ENCODE measurements at regions not wholly inside any gene's neighbourhood (a gene's known extent, or its start where the extent isn't known, plus 50 kb on each side); places are given as distances from the start of the nearest gene placed in this dataset.

DNA sequence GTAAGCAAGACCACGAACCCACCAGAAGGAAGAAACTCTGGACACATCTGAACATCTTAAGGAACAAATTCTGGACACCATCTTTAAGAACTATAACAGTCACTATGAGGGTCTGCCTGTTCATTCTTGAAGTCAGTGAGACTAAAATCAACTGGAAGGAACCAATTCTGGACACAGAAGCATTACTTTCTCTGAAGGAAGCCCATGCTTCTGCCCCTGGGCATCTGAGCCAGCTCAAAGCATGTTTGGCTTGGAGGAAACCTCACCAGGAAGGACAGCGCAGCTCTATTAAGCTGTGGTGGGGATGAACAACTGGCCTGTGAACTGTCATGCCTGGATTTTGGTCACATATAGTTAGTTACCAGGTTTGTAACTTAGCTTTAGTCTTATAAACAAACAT is 132.4 kb upstream of the GDF10 start:
- Histone ChIP-seq H3K9me3 (replicated peaks) (peaks cover 15% of the 10 kb centered on the region), H3K27ac (replicated peaks) (no peak overlapping the region), H3K4me1 (peaks cover 18% of the 10 kb centered on the region), H3K27me3 (ENCODE audit: low read depth) (peaks cover 46% of the 10 kb centered on the region), H3K4me3 (no peak overlapping the region), H3K36me3 (no peaks in the 10 kb centered on the region)
- intact Hi-C loops (cut with micrococcal nuclease): no loop called here
- TF ChIP-seq, protein P1, sequence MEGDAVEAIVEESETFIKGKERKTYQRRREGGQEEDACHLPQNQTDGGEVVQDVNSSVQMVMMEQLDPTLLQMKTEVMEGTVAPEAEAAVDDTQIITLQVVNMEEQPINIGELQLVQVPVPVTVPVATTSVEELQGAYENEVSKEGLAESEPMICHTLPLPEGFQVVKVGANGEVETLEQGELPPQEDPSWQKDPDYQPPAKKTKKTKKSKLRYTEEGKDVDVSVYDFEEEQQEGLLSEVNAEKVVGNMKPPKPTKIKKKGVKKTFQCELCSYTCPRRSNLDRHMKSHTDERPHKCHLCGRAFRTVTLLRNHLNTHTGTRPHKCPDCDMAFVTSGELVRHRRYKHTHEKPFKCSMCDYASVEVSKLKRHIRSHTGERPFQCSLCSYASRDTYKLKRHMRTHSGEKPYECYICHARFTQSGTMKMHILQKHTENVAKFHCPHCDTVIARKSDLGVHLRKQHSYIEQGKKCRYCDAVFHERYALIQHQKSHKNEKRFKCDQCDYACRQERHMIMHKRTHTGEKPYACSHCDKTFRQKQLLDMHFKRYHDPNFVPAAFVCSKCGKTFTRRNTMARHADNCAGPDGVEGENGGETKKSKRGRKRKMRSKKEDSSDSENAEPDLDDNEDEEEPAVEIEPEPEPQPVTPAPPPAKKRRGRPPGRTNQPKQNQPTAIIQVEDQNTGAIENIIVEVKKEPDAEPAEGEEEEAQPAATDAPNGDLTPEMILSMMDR (IDR thresholded peaks at IDR 0.05; ENCODE audit: borderline replicate concordance): no peak
- DNase-seq: no peak

DNA sequence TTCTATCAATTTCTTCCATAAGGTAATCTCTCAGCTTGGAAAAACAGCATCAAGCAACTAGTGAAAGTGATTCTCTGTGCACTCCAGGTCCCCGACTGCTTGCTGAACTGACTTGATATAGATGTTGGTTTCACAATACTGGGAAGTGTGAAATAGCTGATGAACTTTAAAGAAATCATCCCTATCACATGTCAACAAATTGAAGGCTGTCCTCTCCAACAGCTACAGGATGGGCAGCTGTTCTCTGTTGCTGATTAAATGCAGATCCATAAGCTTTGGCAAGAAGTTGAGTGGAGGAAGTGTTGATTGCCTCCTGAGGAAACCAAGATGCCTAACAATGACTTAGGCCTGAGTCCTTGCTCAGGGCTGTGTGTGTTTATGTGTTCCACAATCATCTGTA is 130.4 kb upstream of the GDF10 start:
- no peak for DNase-seq
- H3K27me3 ChIP-seq (ENCODE audit: low read depth): peaks cover 43% of the 10 kb centered on the region
- peaks cover 18% of the 10 kb centered on the region for H3K4me1 ChIP-seq
- H3K27ac ChIP-seq (replicated peaks): no peak overlapping the region
- TF ChIP-seq, protein P1 (IDR thresholded peaks at IDR 0.05; ENCODE audit: borderline replicate concordance): no peak
- intact Hi-C loops (cut with micrococcal nuclease): no loop called here
- H3K9me3 ChIP-seq (replicated peaks): peaks cover 15% of the 10 kb centered on the region
- H3K4me3 ChIP-seq: no peak overlapping the region
- H3K36me3 ChIP-seq: no peaks in the 10 kb centered on the region

DNA sequence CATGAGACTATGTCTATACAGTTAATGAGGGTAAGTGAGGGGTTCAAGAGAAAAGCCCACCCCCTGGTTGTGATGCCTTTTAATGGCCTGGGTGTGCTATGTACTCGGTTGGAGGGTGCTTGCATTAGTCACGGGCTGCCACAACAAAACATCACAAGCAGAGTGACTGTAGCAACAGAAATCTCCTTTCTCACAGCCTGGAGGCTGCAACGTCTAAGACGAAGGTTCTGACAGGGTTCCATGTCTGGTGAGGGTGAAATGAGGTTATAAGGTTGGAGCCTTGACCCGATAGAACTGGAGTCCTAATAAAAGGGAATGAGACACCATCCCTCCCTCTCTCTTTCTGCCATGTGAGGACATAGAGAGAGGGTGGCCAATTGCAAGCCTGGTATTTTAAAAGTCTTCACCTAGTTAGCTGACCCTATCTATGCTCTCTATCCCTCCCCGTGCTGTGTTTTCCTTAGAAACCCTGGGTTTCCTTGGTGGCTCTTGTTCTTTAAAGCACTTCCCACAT is 126.0 kb upstream of the GDF10 start:
- H3K9me3 ChIP-seq (replicated peaks): peaks cover 15% of the 10 kb centered on the region
- H3K4me1 ChIP-seq: no peaks in the 10 kb centered on the region
- H3K4me3 ChIP-seq: no peak overlapping the region
- no peak for DNase-seq
- peaks cover 24% of the 10 kb centered on the region for H3K27me3 ChIP-seq (ENCODE audit: low read depth)
- H3K27ac ChIP-seq (replicated peaks): no peak overlapping the region
- intact Hi-C loops (cut with micrococcal nuclease): no loop called here
- H3K36me3 ChIP-seq: no peaks in the 10 kb centered on the region
- TF ChIP-seq, protein P1 (IDR thresholded peaks at IDR 0.05; ENCODE audit: borderline replicate concordance): no peak

GRCh38 chr10:47175181-47176123 is 124.5 kb upstream of the GDF10 start:
- TF ChIP-seq, protein P1 (IDR thresholded peaks at IDR 0.05; ENCODE audit: borderline replicate concordance): no peak
- H3K27ac ChIP-seq (replicated peaks): no peak overlapping the region
- no peak for DNase-seq
- intact Hi-C loops (cut with micrococcal nuclease): no loop called here
- H3K4me3 ChIP-seq: no peak overlapping the region
- peaks cover 24% of the 10 kb centered on the region for H3K27me3 ChIP-seq (ENCODE audit: low read depth)
- H3K4me1 ChIP-seq: no peaks in the 10 kb centered on the region
- peaks cover 10% of the 10 kb centered on the region for H3K9me3 ChIP-seq (replicated peaks)
- no peaks in the 10 kb centered on the region for H3K36me3 ChIP-seq

DNA sequence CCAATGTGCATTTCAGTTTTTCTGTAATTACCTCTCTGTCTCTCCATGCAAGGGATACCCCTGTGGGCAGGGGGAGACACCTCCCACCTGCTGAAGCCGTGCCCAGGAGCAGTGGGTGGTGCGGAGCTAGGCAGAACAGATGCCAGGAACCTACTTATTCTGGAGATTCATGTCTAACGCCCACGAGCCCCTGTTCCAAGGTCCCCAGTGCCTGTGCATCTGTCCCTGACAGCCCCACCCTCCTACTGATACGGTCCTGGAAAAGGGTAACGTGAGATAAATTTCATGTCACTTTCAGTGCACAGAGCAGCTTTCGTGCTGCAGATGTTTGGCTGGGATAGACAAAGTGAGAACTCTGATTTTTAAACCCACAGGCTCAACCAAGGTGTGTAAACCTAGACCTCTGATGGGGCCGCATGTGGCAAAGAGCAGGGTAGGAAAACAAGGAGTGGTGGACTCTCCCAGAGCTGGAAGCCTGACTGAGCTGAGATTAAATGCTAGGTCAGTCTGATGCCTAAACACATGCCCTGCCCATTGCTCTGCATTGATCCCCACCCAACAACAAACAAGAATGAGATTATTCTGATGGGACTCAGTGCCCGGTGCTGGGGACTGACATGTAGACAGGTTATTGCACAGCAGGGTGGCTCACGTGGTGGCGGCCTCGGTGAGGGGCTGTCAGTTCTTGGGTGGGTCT is 123.6 kb upstream of the GDF10 start:
- no peak for DNase-seq
- no peaks in the 10 kb centered on the region for H3K4me1 ChIP-seq
- intact Hi-C loops (cut with micrococcal nuclease): no loop called here

More for the DNA sequence above, 123.6 kb upstream of the GDF10 start:
- no peak overlapping the region for H3K4me3 ChIP-seq
- H3K27ac ChIP-seq (replicated peaks): no peak overlapping the region
- peaks cover 24% of the 10 kb centered on the region for H3K27me3 ChIP-seq (ENCODE audit: low read depth)
- no peaks in the 10 kb centered on the region for H3K36me3 ChIP-seq
- H3K9me3 ChIP-seq (replicated peaks): peaks cover under 1% of the 10 kb centered on the region
- TF ChIP-seq, protein P1 (IDR thresholded peaks at IDR 0.05; ENCODE audit: borderline replicate concordance): no peak

Measured in left ventricle myocardium inferior (tissue), 1 donor.